GM19455 (cell line): ENCODE measurements at regions not wholly inside any gene's neighbourhood (a gene's known extent, or its start where the extent isn't known, plus 50 kb on each side); places are given as distances from the start of the nearest gene placed in this dataset.

Experiments used
- ATAC-seq: cut with Tn5 transposase; IDR thresholded peaks from one replicate; pipeline ENCODE4 v1.9.1; 2021; ENCODE audit not compliant: unreplicated experiment

DNA sequence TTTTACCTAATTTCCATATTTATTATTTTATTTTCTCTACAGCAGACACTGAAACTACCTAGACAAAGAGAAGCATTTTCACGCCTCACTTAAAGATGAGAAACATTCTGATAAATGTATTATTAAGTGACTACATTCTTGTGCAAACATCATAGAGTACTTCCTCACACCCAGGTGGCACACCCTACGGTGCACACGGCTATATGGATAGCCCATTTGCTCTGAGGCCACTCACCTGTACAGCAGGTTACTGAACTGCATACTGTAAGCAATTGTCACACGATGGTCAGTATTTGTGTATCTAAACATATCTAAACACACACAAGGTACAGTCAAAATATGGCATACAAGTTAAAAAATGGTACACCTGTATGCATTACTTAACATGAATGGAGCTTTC lies 481.4 kb downstream of the CMPK2 start:
- no peak for ATAC-seq

DNA sequence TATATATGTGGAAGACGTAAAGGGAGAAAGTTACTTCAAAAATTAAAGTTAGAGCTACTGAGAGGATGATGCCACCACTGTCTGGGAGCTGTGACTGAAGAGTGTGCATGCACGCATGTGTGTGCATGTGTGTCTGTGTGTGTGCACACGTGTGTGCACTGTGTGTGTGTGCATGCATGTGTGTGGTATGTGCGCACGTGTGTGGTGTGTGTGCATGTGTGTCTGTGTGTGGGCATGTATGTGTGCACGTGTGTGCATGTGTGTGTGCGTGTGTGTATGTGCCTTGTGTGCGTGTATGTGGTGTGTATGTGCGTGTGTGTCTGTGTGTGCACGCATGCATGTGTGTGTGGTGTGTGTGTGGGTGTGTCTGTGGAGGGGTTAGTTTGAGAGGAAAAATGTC lies 473.4 kb downstream of the CMPK2 start:
- no peak for ATAC-seq

DNA sequence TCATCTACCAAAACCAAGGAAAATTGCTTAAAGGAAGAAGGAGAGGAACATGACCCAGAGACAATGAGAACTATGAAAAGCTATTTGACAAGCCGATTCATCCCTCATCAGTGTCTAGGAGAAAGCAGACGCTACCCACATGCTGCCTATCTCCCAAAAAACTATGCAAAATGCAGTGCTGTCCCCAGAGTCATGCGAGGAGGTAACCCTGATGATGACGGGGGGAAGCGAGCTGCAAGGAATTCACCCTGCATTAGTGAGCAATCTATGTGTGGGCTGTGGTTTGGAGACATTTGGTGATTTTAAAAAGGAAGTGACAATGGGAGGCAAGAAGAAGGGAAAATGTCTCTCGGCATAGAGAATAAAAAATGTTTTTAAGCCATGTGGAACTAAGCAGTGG lies 472.7 kb downstream of the CMPK2 start:
- ATAC-seq = no peak

DNA sequence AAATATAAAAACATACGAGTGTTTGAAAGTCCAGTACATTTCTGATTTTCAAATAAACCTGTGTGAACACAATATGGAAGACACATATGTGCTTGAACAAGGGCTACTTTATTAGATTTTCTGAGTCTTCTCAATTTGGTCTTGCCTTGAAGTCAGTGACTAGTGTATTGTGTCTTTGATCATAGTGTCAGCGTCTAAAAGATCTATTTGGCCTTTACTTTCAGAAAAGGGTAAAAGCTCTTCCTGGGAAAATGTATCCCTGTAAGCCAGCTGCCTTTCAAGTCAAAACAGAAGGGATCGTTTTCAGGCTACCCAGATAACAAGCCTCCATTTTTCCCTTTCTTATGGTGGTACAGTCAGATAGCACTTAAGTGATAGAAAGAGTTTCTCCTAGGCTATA lies 471.9 kb downstream of the CMPK2 start:
- no peak for ATAC-seq

- no peak for ATAC-seq
Observed at GRCh38 chr2:6394276-6394675, 471.4 kb downstream of the CMPK2 start.

- no peak for ATAC-seq
Observed at GRCh38 chr2:6398421-6398820, 467.3 kb downstream of the CMPK2 start.

GRCh38 chr2:6401301-6401700 lies 464.4 kb downstream of the CMPK2 start:
- ATAC-seq = no peak

DNA sequence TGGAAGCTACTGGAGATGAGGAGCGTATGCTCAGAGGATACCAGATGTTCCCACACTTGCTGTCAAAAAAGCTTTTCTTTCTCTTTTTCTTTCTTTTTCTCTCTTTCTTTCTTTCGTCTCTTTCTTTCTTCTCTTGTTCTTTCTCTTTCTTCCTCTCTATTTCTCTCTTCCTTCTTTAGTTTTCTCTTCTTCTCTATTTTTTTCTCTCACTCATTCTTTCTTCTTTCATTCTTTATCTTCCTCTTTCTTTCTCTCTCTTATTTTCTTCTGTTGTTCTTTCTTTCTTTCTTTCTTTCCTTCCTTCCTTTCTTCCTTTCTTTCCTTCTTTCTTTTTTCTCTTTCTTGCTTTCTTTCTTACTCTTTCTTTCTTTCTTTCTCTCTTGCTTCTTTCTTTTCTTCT lies 457.6 kb downstream of the CMPK2 start:
- ATAC-seq = no peak

GRCh38 chr2:6410313-6410712 lies 455.4 kb downstream of the CMPK2 start:
- no peak for ATAC-seq

DNA sequence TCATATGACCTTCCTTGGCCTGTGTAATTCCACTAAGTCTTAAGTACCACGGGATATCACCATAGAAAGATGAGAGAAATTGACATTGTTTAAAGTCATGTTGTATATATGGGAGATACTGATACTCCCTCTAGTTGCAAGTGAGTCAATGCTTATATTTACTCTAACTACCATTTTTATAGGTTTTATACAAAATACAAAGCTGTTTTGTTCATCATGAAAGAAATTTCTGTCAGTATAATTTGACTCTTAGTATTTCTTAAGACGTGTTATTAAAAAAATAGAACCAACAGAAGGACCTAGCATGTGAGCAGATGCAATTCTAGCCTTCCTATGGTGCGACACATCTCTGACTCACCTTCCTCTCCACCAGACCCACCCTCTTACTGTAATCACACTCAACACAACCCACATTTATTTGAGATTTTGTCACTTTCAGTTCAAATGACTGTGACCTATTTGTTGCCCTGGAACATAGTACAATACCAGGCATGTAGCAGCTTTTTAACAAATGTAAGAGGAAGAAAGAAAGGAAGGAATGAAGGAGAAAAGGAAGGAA lies 453.1 kb downstream of the CMPK2 start:
- ATAC-seq = no peak

DNA sequence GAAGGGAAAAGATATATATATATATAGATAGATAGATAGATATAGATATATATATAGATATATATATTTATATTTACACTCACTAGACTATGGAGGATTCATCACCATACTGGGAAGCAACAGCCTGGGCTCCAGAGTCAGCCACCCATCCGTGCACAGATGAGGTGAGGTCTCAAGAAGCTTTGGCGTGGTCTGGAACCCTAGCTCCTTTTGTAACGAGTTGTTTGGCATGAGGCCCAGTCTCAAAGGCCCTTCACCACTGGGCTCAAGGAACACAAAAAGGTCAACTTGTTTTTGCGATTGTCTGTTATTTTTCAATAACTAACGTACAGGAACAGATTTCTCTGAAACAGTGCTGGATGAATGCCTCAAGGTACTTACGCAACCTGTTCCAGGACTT lies 448.7 kb downstream of the CMPK2 start:
- no peak for ATAC-seq

DNA sequence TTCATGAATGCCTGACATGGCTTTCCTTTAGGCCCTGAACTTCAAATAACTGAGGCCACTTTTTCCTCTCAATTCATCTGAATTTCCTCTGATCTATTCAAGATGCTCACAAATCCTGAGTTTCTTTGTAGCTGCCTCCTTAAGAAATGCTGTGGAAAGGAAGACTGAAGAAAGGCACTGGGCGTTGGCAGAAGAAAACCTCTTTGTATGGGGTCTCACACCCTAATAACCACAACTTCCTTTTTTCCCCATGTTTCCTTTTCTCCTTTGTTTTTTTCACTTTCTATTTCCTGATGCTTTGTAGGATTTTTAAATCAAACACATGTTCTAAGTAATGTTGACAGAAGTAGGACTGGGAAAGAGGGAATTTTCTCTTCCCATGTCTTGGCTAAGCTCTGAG lies 447.4 kb downstream of the CMPK2 start:
- no peak for ATAC-seq

- ATAC-seq = no peak
Observed at GRCh38 chr2:6421138-6421730, 444.5 kb downstream of the CMPK2 start.

DNA sequence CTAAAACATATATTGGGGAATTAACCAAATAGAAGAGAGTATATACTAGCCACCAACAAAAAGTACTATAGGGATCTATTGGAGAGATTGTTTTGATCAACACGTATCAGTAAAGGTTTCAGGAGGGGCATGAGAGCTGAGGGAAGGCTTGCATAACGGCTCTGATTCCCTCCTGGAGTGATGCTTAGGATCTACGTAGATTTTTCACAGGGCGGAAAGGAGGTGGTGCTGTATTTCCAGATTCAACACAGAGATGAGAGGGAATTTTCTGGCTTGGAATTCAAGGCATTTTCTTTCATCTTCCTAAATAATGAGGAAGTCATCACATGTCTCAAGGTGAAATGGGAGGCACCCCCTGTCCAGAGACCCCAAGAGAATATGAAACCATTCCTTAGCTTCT lies 443.8 kb downstream of the CMPK2 start:
- no peak for ATAC-seq

GRCh38 chr2:6423157-6423556 lies 442.6 kb downstream of the CMPK2 start:
- ATAC-seq = no peak

DNA sequence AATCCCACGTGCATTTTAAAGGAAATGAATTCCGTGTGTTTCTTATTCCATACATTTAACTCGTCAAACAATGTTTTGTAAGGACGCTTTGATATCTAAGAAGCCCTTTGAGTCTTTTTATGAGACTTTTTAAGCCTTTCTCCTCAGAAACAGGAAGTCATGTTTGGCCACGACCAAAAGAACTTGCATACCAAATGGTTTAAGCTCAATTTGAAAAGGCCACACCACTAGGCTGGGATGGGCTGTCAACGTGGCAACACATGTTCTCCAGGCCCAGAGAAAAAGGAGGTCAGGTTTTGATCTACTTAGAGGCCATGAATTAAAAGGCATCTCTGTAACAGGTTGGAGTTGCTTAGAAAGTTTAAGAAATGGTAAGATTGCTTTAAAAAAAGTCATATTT lies 441.8 kb downstream of the CMPK2 start:
- ATAC-seq = no peak

- no peak for ATAC-seq
Observed at GRCh38 chr2:6425032-6425431, 440.7 kb downstream of the CMPK2 start.

GRCh38 chr2:6429210-6429986 lies 436.3 kb downstream of the CMPK2 start:
- ATAC-seq = no peak

DNA sequence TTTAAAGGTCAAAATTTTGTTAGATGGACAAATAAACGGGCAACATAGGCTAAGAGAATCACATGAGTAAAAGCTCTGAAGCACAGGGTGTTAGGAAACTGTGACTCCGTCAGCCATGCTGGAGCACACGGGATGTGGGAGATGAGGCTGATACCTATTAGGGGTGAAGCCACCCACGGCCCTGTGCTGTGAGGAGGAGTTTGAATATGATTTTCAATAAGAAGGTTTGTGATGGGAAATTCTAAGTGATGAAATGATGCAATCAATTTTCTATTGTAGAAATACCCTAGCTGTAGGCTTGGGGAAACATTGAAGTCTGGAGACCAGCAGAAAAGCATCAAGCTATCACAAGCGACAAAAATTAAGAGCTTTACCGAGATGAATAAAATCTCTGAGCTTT lies 431.3 kb downstream of the CMPK2 start:
- ATAC-seq = no peak

- no peak for ATAC-seq
Observed at GRCh38 chr2:6441800-6442199, 423.9 kb downstream of the CMPK2 start.

- ATAC-seq = no peak
Observed at GRCh38 chr2:6442252-6442985, 423.3 kb downstream of the CMPK2 start.
